SJSA1 (cell line): ENCODE measurements at regions not wholly inside any gene's neighbourhood (a gene's known extent, or its start where the extent isn't known, plus 50 kb on each side); places are given as distances from the start of the nearest gene placed in this dataset.
"Not testable (repeated sequence)": the region's sequence is repeated elsewhere in the genome, so short reads cannot be mapped to it uniquely, and the experiment has no call there.

Source experiments
- DNase-seq, 2 experiments: peaks; one replicate each; pipeline ENCODE4 v3.0.0-alpha.2; 2015 to 2020; ENCODE audit warnings: low spot score in 2 of 2, low read depth in 1 of 2
- H3K27ac ChIP-seq: fragments of 250-450 bp; sonication (Bioruptor Pico); 2 replicates; pipeline ENCODE4 v1.5.1; 2020; ENCODE audit warnings: mild to moderate bottlenecking, moderate library complexity
- H3K27me3 ChIP-seq: fragments of 250-450 bp; sonication (Bioruptor Pico); replicated peaks from 2 replicates; pipeline ENCODE4 v1.5.1; 2020; ENCODE audit warnings: mild to moderate bottlenecking, moderate library complexity
- H3K36me3 ChIP-seq: fragments of 250-450 bp; sonication (Bioruptor Pico); 2 replicates; pipeline ENCODE4 v1.5.1; 2020; ENCODE audit warnings: mild to moderate bottlenecking
- H3K4me1 ChIP-seq: fragments of 250-450 bp; sonication (Bioruptor Pico); replicated peaks from 2 replicates; pipeline ENCODE4 v1.6.1; 2021; ENCODE audit warnings: mild to moderate bottlenecking
- H3K4me3 ChIP-seq: fragments of 250-450 bp; sonication (Bioruptor Pico); 2 replicates; pipeline ENCODE4 v1.5.1; 2020; ENCODE audit warnings: mild to moderate bottlenecking
- H3K9me3 ChIP-seq: fragments of 250-450 bp; sonication (Bioruptor Pico); replicated peaks from 2 replicates; pipeline ENCODE4 v1.5.1; 2020; ENCODE audit warnings: mild to moderate bottlenecking

DNA sequence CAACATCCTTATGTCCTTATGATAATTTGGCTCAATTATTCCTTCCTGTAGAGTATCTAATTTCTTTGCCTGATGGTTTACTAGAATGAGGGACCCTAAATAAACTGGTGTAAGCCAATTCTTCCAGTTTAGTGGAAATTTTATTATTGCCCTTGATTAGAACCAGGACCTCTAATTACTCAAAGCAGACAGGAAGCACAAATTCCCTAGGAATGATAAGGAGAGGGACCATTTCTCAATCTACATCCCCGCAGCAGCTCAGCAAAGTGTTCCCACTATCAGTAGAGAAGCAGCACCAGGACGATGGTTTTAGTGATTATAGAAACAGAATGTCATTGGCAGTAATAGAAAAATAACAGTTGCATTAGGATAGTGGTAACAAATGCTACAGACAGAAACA lies 97.1 kb downstream of the PLPPR4 start:
- no peak for DNase-seq
- H3K9me3 ChIP-seq, result no peaks in the 10 kb centered on the region

GRCh38 chr1:99363531-99363930 lies 99.2 kb downstream of the PLPPR4 start:
- Histone ChIP-seq H3K36me3 (no peaks in the 10 kb centered on the region), H3K4me1 (no peaks in the 10 kb centered on the region), H3K9me3 (no peaks in the 10 kb centered on the region), H3K4me3 (no peak overlapping the region), H3K27me3 (no peaks in the 10 kb centered on the region), H3K27ac (no peak overlapping the region)
- DNase-seq, result no peak

More for the DNA sequence above, 97.1 kb downstream of the PLPPR4 start:
- H3K27me3 ChIP-seq, result no peaks in the 10 kb centered on the region
- H3K36me3 ChIP-seq, result no peaks in the 10 kb centered on the region
- no peak overlapping the region for H3K4me3 ChIP-seq
- no peaks in the 10 kb centered on the region for H3K4me1 ChIP-seq
- H3K27ac ChIP-seq, result no peak overlapping the region

GRCh38 chr1:99365141-99365540 lies 100.8 kb downstream of the PLPPR4 start:
- no peaks in the 10 kb centered on the region for H3K27me3 ChIP-seq
- H3K36me3 ChIP-seq, result no peaks in the 10 kb centered on the region
- H3K4me3 ChIP-seq, result no peak overlapping the region
- no peaks in the 10 kb centered on the region for H3K4me1 ChIP-seq
- no peaks in the 10 kb centered on the region for H3K9me3 ChIP-seq
- DNase-seq, result no peak
- H3K27ac ChIP-seq, result no peak overlapping the region

DNA sequence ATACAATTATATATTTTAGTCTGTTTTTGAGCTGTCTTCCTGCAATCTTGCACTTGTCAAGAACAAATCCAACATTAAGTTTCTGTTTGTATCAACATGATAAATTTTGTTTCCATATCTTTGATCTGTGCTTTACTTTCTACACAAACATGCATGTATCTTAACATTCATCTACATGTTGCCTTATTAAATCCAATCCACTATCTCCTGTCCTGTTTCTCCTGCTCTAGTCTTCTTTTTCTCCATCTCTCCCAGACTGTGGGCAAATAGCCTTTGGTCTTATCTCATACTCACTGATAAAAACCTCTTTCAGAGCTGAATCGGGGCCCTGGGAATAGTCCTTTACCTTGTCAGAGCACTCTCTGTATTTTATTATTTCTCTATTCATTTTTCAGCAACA lies 101.3 kb downstream of the PLPPR4 start:
- no peaks in the 10 kb centered on the region for H3K27me3 ChIP-seq
- H3K27ac ChIP-seq, result no peak overlapping the region
- no peak for DNase-seq
- no peak overlapping the region for H3K4me3 ChIP-seq
- no peaks in the 10 kb centered on the region for H3K36me3 ChIP-seq
- no peaks in the 10 kb centered on the region for H3K9me3 ChIP-seq
- no peaks in the 10 kb centered on the region for H3K4me1 ChIP-seq

GRCh38 chr1:99369154-99369553 lies 104.9 kb downstream of the PLPPR4 start:
- H3K4me3 ChIP-seq, result no peak overlapping the region
- DNase-seq, result no peak
- no peaks in the 10 kb centered on the region for H3K9me3 ChIP-seq
- H3K4me1 ChIP-seq, result no peaks in the 10 kb centered on the region
- no peaks in the 10 kb centered on the region for H3K36me3 ChIP-seq
- H3K27me3 ChIP-seq, result no peaks in the 10 kb centered on the region
- no peak overlapping the region for H3K27ac ChIP-seq

GRCh38 chr1:99370476-99370875 lies 106.2 kb downstream of the PLPPR4 start:
- no peak overlapping the region for H3K4me3 ChIP-seq
- no peak for DNase-seq
- H3K27ac ChIP-seq, result no peak overlapping the region
- H3K4me1 ChIP-seq, result no peaks in the 10 kb centered on the region
- H3K27me3 ChIP-seq, result no peaks in the 10 kb centered on the region
- no peaks in the 10 kb centered on the region for H3K36me3 ChIP-seq
- no peaks in the 10 kb centered on the region; the same call in 1 of the 2 replicates for H3K9me3 ChIP-seq

DNA sequence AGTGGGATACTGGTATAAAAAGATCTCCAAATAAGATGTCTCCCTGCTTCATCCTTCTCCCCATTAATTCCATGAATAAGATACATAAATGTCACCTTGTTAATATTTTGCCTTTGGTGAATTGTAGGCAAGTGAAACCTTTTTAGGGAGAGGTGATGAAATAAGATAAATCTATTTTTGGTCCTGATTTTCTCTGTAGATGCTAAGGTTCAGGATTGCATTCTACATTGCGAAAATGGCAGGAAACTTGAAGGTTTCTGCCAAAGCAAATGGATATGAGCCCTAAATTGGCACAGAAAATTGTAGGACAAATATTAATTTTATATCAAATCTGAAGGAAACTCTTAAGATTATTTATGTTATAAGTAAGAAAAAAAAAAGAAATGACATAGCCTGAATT lies 107.1 kb downstream of the PLPPR4 start:
- no peak overlapping the region for H3K4me3 ChIP-seq
- no peak overlapping the region for H3K27ac ChIP-seq
- H3K36me3 ChIP-seq, result no peaks in the 10 kb centered on the region
- DNase-seq, result no peak
- no peaks in the 10 kb centered on the region; the same call in 1 of the 2 replicates for H3K9me3 ChIP-seq
- H3K27me3 ChIP-seq, result no peaks in the 10 kb centered on the region
- no peaks in the 10 kb centered on the region for H3K4me1 ChIP-seq

DNA sequence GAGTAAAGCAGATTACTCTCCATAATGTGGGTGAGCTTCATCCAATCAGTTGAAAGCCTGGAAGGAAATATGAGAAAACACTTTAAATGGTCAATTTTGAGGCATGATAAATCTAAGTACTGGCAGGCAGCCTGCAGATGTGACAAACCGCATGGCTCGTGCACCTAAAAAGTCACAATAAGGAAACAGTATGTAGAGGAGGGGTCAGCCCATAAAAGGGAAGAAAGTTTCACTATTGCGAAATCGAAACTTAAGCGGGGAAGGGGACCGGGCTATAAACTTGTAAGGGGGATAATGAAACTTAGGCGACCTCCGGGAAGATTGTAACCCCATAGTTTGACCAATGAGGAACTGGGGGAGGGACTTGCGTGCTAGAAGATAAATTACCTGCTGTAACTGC lies 109.8 kb downstream of the PLPPR4 start:
- no peak for DNase-seq
- Histone ChIP-seq H3K27me3 (no peaks in the 10 kb centered on the region), H3K4me3 (no peak overlapping the region), H3K9me3 (no peaks in the 10 kb centered on the region; the same call in 1 of the 2 replicates), H3K36me3 (no peaks in the 10 kb centered on the region), H3K27ac (no peak overlapping the region), H3K4me1 (no peaks in the 10 kb centered on the region)

DNA sequence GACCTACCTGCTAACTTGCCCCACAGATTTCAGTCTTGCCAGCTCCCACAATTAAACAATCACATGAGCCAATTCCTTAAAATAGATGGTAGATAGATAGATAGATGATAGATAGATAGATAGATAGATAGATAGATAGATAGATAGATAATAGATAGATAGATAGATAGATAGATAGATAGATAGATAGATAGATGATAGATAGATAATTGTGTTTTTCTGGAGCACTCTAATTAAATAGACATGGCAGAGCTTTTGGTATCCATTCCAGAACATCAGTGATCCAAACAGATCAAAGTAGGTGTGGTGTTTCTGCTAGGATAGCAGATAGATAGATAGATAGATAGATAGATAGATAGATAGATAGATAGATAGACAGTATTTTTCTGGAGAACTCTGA lies 110.4 kb downstream of the PLPPR4 start:
- DNase-seq, H3K9me3 ChIP-seq, H3K4me1 ChIP-seq, H3K4me3 ChIP-seq, H3K27ac ChIP-seq, H3K27me3 ChIP-seq, H3K36me3 ChIP-seq: not testable (repeated sequence)

- DNase-seq, result no peak
- Histone ChIP-seq H3K9me3 (no peaks in the 10 kb centered on the region), H3K27ac (no peak overlapping the region), H3K27me3 (no peaks in the 10 kb centered on the region), H3K4me3 (no peak overlapping the region), H3K36me3 (no peaks in the 10 kb centered on the region), H3K4me1 (no peaks in the 10 kb centered on the region)
Measured at GRCh38 chr1:99384021-99384420, 119.7 kb downstream of the PLPPR4 start.

GRCh38 chr1:99385852-99386251 lies 121.6 kb downstream of the PLPPR4 start:
- DNase-seq, result no peak
- Histone ChIP-seq H3K4me3 (no peak overlapping the region), H3K27ac (no peak overlapping the region), H3K27me3 (no peaks in the 10 kb centered on the region), H3K36me3 (no peaks in the 10 kb centered on the region), H3K9me3 (no peaks in the 10 kb centered on the region), H3K4me1 (no peaks in the 10 kb centered on the region)

DNA sequence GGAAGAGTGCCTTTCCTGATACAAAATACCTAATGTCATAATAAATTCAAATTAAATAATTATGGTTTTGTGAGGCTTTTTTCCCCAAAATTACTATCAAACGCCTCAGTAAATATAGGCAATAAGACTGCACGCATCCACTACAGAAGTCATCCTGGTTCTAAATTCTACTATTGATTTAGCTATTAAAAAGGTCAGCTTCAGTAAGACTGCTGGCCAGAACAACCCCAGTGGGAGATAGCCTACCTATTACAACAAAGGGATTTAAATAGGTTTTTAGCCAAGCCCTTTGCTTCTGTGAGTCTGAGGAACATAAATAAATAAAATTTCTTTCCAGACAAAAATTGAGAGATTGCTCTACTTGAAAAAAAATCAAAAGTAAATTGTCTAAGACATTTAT lies 132.1 kb downstream of the PLPPR4 start:
- H3K4me3 ChIP-seq, result no peak overlapping the region
- H3K36me3 ChIP-seq, result no peaks in the 10 kb centered on the region
- H3K4me1 ChIP-seq, result no peaks in the 10 kb centered on the region
- no peaks in the 10 kb centered on the region for H3K9me3 ChIP-seq
- H3K27ac ChIP-seq, result no peak overlapping the region
- no peak for DNase-seq
- peaks cover 9% of the 10 kb centered on the region for H3K27me3 ChIP-seq

GRCh38 chr1:99397029-99397428 lies 132.7 kb downstream of the PLPPR4 start:
- no peaks in the 10 kb centered on the region for H3K36me3 ChIP-seq
- no peak for DNase-seq

DNA sequence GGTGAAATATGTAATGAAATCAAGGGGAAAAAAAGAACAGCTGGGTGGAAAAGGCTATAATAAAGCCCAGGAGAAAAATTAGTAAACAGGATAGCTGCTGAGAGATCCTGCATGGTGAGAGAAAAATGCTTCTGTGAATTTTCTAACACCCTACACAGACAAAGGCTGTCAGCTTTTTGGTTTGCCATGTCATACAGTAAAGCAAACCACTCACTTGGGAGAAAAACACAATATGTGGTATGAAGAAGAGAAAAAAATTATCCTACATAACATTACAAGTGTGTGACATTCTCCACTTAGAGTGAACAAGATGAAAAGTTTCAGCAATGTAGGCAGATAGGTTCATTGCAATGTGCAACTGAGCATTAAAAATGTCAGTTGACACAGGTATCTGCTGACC lies 133.6 kb downstream of the PLPPR4 start:
- no peaks in the 10 kb centered on the region for H3K4me1 ChIP-seq
- H3K27ac ChIP-seq, result no peak overlapping the region
- no peaks in the 10 kb centered on the region for H3K36me3 ChIP-seq
- H3K9me3 ChIP-seq, result no peaks in the 10 kb centered on the region
- H3K4me3 ChIP-seq, result no peak overlapping the region
- peaks cover 9% of the 10 kb centered on the region for H3K27me3 ChIP-seq
- DNase-seq, result no peak

More at GRCh38 chr1:99397029-99397428, 132.7 kb downstream of the PLPPR4 start:
- no peak overlapping the region for H3K4me3 ChIP-seq
- no peak overlapping the region for H3K27ac ChIP-seq
- no peaks in the 10 kb centered on the region for H3K9me3 ChIP-seq
- peaks cover 9% of the 10 kb centered on the region for H3K27me3 ChIP-seq
- H3K4me1 ChIP-seq, result no peaks in the 10 kb centered on the region

DNA sequence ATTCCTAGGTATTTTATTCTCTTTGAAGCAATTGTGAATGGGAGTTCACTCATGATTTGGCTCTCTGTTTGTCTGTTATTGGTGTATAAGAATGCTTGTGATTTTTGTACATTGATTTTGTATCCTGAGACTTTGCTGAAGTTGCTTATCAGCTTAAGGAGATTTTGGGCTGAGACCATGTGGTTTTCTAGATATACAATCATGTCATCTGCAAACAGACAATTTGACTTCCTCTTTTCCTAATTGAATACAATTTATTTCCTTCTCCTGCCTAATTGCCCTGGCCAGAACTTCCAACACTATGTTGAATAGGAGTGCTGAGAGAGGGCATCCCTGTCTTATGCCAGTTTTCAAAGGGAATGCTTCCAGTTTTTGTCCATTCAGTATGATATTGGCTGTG lies 137.3 kb downstream of the PLPPR4 start:
- not testable (repeated sequence) for H3K27ac ChIP-seq, H3K4me1 ChIP-seq, DNase-seq, H3K27me3 ChIP-seq, H3K9me3 ChIP-seq, H3K36me3 ChIP-seq, H3K4me3 ChIP-seq
